A549 (cell line): ENCODE measurements at regions not wholly inside any gene's neighbourhood (a gene's known extent, or its start where the extent isn't known, plus 50 kb on each side); places are given as distances from the start of the nearest gene placed in this dataset.

Source experiments
- ATAC-seq, 2 experiments: fragments of 200-7000 bp in 1 of 2; fragments of >200 bp in 1 of 2; cut with Nextera tagmentation in 1 of 2; cut with Tn5 transposase in 1 of 2; 3 replicates each; pipeline versions ENCODE4 v1.8.0 to v1.9.1; 2018 to 2020; ENCODE audit warnings: mild to moderate bottlenecking in 1 of 2, moderate library complexity in 1 of 2
- CTCF ChIA-PET: fragments of 300-600 bp; sonication (Branson Sonifier 250); formaldehyde crosslinking; extraction: SDS; loops from one replicate; lab custom pipeline; 2021; ENCODE audit warnings: antibody characterized with exemption, inconsistent platforms; lab: Yijun Ruan, JAX
- POLR2A ChIA-PET: fragments of 350-600 bp; formaldehyde crosslinking; extraction: SDS; loops from one replicate; lab custom pipeline; 2021; ENCODE audit warnings: antibody characterized with exemption, inconsistent platforms; lab: Yijun Ruan, JAX
- DNase-seq, 2 experiments: peaks; one replicate each; pipeline versions ENCODE4 v3.0.0 to v3.0.0-alpha.2; 2011 to 2016; ENCODE audit warnings: low read depth in 1 of 2, low spot score in 1 of 2
- FAIRE-seq: peaks from 2 replicates; lab custom pipeline; 2011; peaks lifted over from hg19 to GRCh38; lab: Jason Lieb, UNC
- H3K27ac ChIP-seq, 2 experiments: fragments of >200 bp; sonication (Bioruptor Twin); formaldehyde crosslinking; 3 replicates each; pipeline ENCODE4 v1.5.1; 2016 to 2017
- H3K4me1 ChIP-seq: fragments of >200 bp; sonication (Bioruptor Twin); formaldehyde crosslinking; 3 replicates; pipeline ENCODE4 v1.6.1; 2016
- H3K4me2 ChIP-seq: fragments of >200 bp; sonication (Bioruptor Twin); formaldehyde crosslinking; 3 replicates; pipeline ENCODE4 v1.6.1; 2016
- H3K4me3 ChIP-seq: fragments of >200 bp; sonication (Bioruptor Twin); formaldehyde crosslinking; 3 replicates; pipeline ENCODE4 v1.5.1; 2016
- H3K9me3 ChIP-seq: fragments of >200 bp; sonication (Bioruptor Twin); formaldehyde crosslinking; 3 replicates; pipeline ENCODE4 v1.6.1; 2016
- ATOH8 ChIP-seq: fragments of 250-450 bp; sonication (Bioruptor Pico); IDR thresholded peaks from 2 replicates; pipeline ENCODE4 v1.5.0; 2020; ENCODE audit warnings: low read depth, mild to moderate bottlenecking, moderate library complexity
- CEBPB ChIP-seq, 2 experiments: fragments of >200 bp in 1 of 2; sonication (Bioruptor Twin) in 1 of 2; formaldehyde crosslinking in 1 of 2; IDR thresholded peaks; 2 replicates each; pipeline ENCODE4 v1.6.1; 2012 to 2016
- CTCF ChIP-seq: fragments of >200 bp; sonication (Bioruptor Twin); formaldehyde crosslinking; IDR thresholded peaks from 3 replicates; pipeline ENCODE4 v1.5.1; 2016
- EHF ChIP-seq: fragments of 250-450 bp; sonication (Bioruptor Pico); IDR thresholded peaks from 2 replicates; pipeline ENCODE4 v1.5.0; 2020; ENCODE audit warnings: mild to moderate bottlenecking
- ELK1 ChIP-seq: fragments of 150-350 bp; IDR thresholded peaks from 2 replicates; pipeline ENCODE4 v1.6.1; 2014; ENCODE audit warnings: low read depth, mild to moderate bottlenecking, low read length
- EP300 ChIP-seq, 2 experiments: fragments of >200 bp; sonication (Bioruptor Twin); formaldehyde crosslinking; IDR thresholded peaks; 2 replicates in 1 of 2; 3 replicates in 1 of 2; pipeline ENCODE4 v1.6.1; 2016 to 2017
- FOXS1 ChIP-seq: fragments of 250-450 bp; sonication (Bioruptor Pico); IDR thresholded peaks from 2 replicates; pipeline ENCODE4 v1.5.0; 2020; ENCODE audit warnings: mild to moderate bottlenecking, moderate library complexity
- HDAC2 ChIP-seq: fragments of 200-600 bp; sonication (generic); IDR thresholded peaks from 2 replicates; pipeline ENCODE4 v1.6.1; 2016
- HEYL ChIP-seq: fragments of 250-450 bp; sonication (Bioruptor Pico); IDR thresholded peaks from 2 replicates; pipeline ENCODE4 v1.8.0; 2021; ENCODE audit warnings: mild to moderate bottlenecking, moderate library complexity
- HOXA7 ChIP-seq: fragments of 250-450 bp; sonication (Bioruptor Pico); IDR thresholded peaks from 2 replicates; pipeline ENCODE4 v1.5.0; 2020; ENCODE audit warnings: mild to moderate bottlenecking, moderate library complexity
- JUNB ChIP-seq: fragments of >200 bp; sonication (Bioruptor Twin); formaldehyde crosslinking; IDR thresholded peaks from 2 replicates; pipeline ENCODE4 v1.6.1; 2016
- KDM1A ChIP-seq: fragments of 200-600 bp; sonication (generic); IDR thresholded peaks from 2 replicates; pipeline ENCODE4 v1.6.1; 2016; ENCODE audit warnings: low read depth, mild to moderate bottlenecking
- MAZ ChIP-seq: fragments of 150-350 bp; IDR thresholded peaks from 2 replicates; pipeline ENCODE4 v1.6.1; 2014; ENCODE audit warnings: antibody characterized with exemption, low read depth, low read length, borderline replicate concordance
- MYC ChIP-seq: IDR thresholded peaks from 2 replicates; pipeline ENCODE4 v1.6.1; 2012; ENCODE audit warnings: mild to moderate bottlenecking, inconsistent platforms, low read length, improper control_type of control experiment, borderline replicate concordance
- NR3C1 ChIP-seq: fragments of >200 bp; sonication (Bioruptor Twin); formaldehyde crosslinking; IDR thresholded peaks from 3 replicates; pipeline ENCODE4 v1.6.1; 2017
- POLR2A ChIP-seq: IDR thresholded peaks from 2 replicates; pipeline ENCODE4 v1.6.1; 2012; ENCODE audit warnings: mild to moderate bottlenecking, low read length
- POLR2AphosphoS2 ChIP-seq: conservative IDR thresholded peaks from 2 replicates; pipeline ENCODE4 v1.6.1; 2012; ENCODE audit warnings: low read length, improper control_type of control experiment, inconsistent platforms
- RCOR1 ChIP-seq: fragments of 150-350 bp; IDR thresholded peaks from 2 replicates; pipeline ENCODE4 v1.6.1; 2014; ENCODE audit warnings: antibody characterized with exemption, low read length, low read depth
- REST ChIP-seq: fragments of 200-600 bp; sonication (generic); IDR thresholded peaks from 2 replicates; pipeline ENCODE4 v1.6.1; 2016; ENCODE audit warnings: antibody characterized with exemption, mild to moderate bottlenecking, moderate library complexity
- RFX5 ChIP-seq: fragments of 450-650 bp; IDR thresholded peaks from 2 replicates; pipeline ENCODE4 v1.7.1; 2014; ENCODE audit warnings: antibody characterized with exemption, mild to moderate bottlenecking, moderate library complexity
- SMC3 ChIP-seq: fragments of >200 bp; sonication (Bioruptor Twin); formaldehyde crosslinking; IDR thresholded peaks from 3 replicates; pipeline ENCODE4 v1.6.1; 2018; ENCODE audit warnings: inconsistent platforms
- ZC3H11A ChIP-seq: fragments of 450-650 bp; IDR thresholded peaks from 2 replicates; pipeline ENCODE4 v1.6.1; 2014; ENCODE audit warnings: antibody characterized with exemption, mild to moderate bottlenecking
- WGBS: methylation state at CpG from one replicate; pipeline ENCODE4 v1.1.6; 2017; ENCODE audit errors: missing lambda C conversion rate; 5-methylcytosine and 5-hydroxymethylcytosine counted together

GRCh38 chr4:42751587-42751986, 94.7 kb upstream of the ATP8A1 start:
- no peak for TF ChIP-seq CTCF
- no peak for TF ChIP-seq KDM1A
- no peak for TF ChIP-seq REST
- no peak for TF ChIP-seq POLR2A
- TF ChIP-seq FOXS1 = no peak
- no peak for TF ChIP-seq EHF (CRISPR knock-in tag)
- TF ChIP-seq NR3C1 = no peak
- TF ChIP-seq JUNB = no peak
- TF ChIP-seq ZC3H11A = no peak
- TF ChIP-seq ATOH8 (CRISPR knock-in tag) = no peak
- no peak for TF ChIP-seq HEYL
- TF ChIP-seq SMC3 = no peak

GRCh38 chr4:42750856-42751255, 94.0 kb upstream of the ATP8A1 start:
- TF ChIP-seq ELK1 (no peak), RCOR1 (no peak), POLR2AphosphoS2 (no peak), MYC (no peak), EP300 (IDR thresholded peaks at IDR 0.05) (no peak), ZC3H11A (no peak), CEBPB (IDR thresholded peaks at IDR 0.05) (no peak), HOXA7 (CRISPR knock-in tag) (no peak), RFX5 (no peak), MAZ (no peak), HDAC2 (no peak), EHF (CRISPR knock-in tag) (no peak)
- TF ChIP-seq, all 56 proteins: peak for 0
- FAIRE-seq (no peak), DNase-seq (no peak), ATAC-seq (no peak)
- POLR2A ChIA-PET = no interaction called here
- no peaks in the 10 kb centered on the region for H3K4me1 ChIP-seq
- H3K27ac ChIP-seq = no peak overlapping the region
- no peak overlapping the region for H3K4me3 ChIP-seq
- CTCF ChIA-PET = no interaction called here
- 32% methylated on average over 2 of the region's 2 CpGs for WGBS
- no peak overlapping the region for H3K4me2 ChIP-seq
- H3K9me3 ChIP-seq = no peaks in the 10 kb centered on the region

More at GRCh38 chr4:42751587-42751986, 94.7 kb upstream of the ATP8A1 start:
- ChIA-PET CTCF (no interaction called here), POLR2A (no interaction called here)
- H3K4me3 ChIP-seq = no peak overlapping the region
- no peak overlapping the region for H3K27ac ChIP-seq
- no peaks in the 10 kb centered on the region for H3K9me3 ChIP-seq
- no peaks in the 10 kb centered on the region for H3K4me1 ChIP-seq
- DNase-seq (no peak), FAIRE-seq (no peak), ATAC-seq (no peak)
- 90% methylated on average over 1 of the region's 1 CpG for WGBS
- H3K4me2 ChIP-seq = no peak overlapping the region
